H1 (cell line): ENCODE measurements at regions not wholly inside any gene's neighbourhood (a gene's known extent, or its start where the extent isn't known, plus 50 kb on each side); places are given as distances from the start of the nearest gene placed in this dataset.

Experiments used
- SIN3A ChIP-seq, 2 experiments: IDR thresholded peaks in 1 of 2; conservative IDR thresholded peaks in 1 of 2; 2 replicates each; pipeline ENCODE4 v1.6.1; 2011 to 2012; ENCODE audit warnings: low read length in 2 of 2, improper control_type of control experiment in 1 of 2, low read depth in 1 of 2, mild to moderate bottlenecking in 1 of 2
- SRF ChIP-seq: IDR thresholded peaks from 2 replicates; pipeline ENCODE4 v1.6.1; 2011; ENCODE audit warnings: mild to moderate bottlenecking, low read depth, low read length, moderate library complexity

- TF ChIP-seq SRF (no peak), SIN3A (conservative IDR thresholded peaks at IDR 0.05 in 1 of 2, IDR thresholded peaks at IDR 0.05 in 1 of 2; ENCODE audit: low read depth in 1 of 2, low read length in 2 of 2) (no peak)
These were observed 462.2 kb downstream of the SETBP1 start (continued) for GRCh38 chr18:45142868-45143267.
